HUDEP-2 (cell line): ENCODE measurements at regions not wholly inside any gene's neighbourhood (a gene's known extent, or its start where the extent isn't known, plus 50 kb on each side); places are given as distances from the start of the nearest gene placed in this dataset.

ENCODE experiments used
- DNase-seq, 76 experiments: peaks; one replicate each; lab custom pipeline; 2025; ENCODE audit not compliant: unreplicated experiment in 76 of 76; lab: John Stamatoyannopoulos, UW

GRCh38 chr12:111091051-111091450, 170.7 kb upstream of the MYL2 start:
- DNase-seq = no peak

GRCh38 chr12:111089616-111090015, 169.2 kb upstream of the MYL2 start:
- no peak for DNase-seq

- DNase-seq = no peak
These were observed 168.0 kb upstream of the MYL2 start for GRCh38 chr12:111088409-111088808.

- DNase-seq = no peak
These were observed 166.7 kb upstream of the MYL2 start for GRCh38 chr12:111086947-111087700.

- no peak for DNase-seq
These were observed 164.7 kb upstream of the MYL2 start for GRCh38 chr12:111085096-111085495.

GRCh38 chr12:111084605-111085004, 164.2 kb upstream of the MYL2 start:
- DNase-seq = no peak

GRCh38 chr12:111084158-111084557, 163.8 kb upstream of the MYL2 start:
- no peak for DNase-seq

GRCh38 chr12:111081600-111081999, 161.2 kb upstream of the MYL2 start:
- no peak for DNase-seq

- no peak for DNase-seq
These were observed 158.4 kb upstream of the MYL2 start for GRCh38 chr12:111078731-111079130.

GRCh38 chr12:111076611-111077451, 156.5 kb upstream of the MYL2 start:
- no peak for DNase-seq

- DNase-seq = no peak
These were observed 155.8 kb upstream of the MYL2 start for GRCh38 chr12:111076199-111076598.

- no peak for DNase-seq
These were observed 154.6 kb upstream of the MYL2 start for GRCh38 chr12:111074965-111075364.

GRCh38 chr12:111074559-111074958, 154.2 kb upstream of the MYL2 start:
- DNase-seq = no peak

GRCh38 chr12:111073370-111073769, 153.0 kb upstream of the MYL2 start:
- DNase-seq = no peak

- no peak for DNase-seq
These were observed 151.9 kb upstream of the MYL2 start for GRCh38 chr12:111072299-111072698.

GRCh38 chr12:111069886-111070285, 149.5 kb upstream of the MYL2 start:
- no peak for DNase-seq

- no peak for DNase-seq
These were observed 147.9 kb upstream of the MYL2 start for GRCh38 chr12:111068290-111068689.

GRCh38 chr12:111067498-111067897, 147.1 kb upstream of the MYL2 start:
- DNase-seq = no peak

GRCh38 chr12:111066744-111067437, 146.5 kb upstream of the MYL2 start:
- no peak for DNase-seq

- no peak for DNase-seq
These were observed 144.6 kb upstream of the MYL2 start for GRCh38 chr12:111064982-111065381.

GRCh38 chr12:111064154-111064553, 143.8 kb upstream of the MYL2 start:
- DNase-seq = no peak
